ENCODE measurements at regions not wholly inside any gene's neighbourhood (a gene's known extent, or its start where the extent isn't known, plus 50 kb on each side); places are given as distances from the start of the nearest gene placed in this dataset.

- DNase-seq (ENCODE audit: low spot score) = no peak
Measured at GRCh38 chr10:44781131-44781530, 130.0 kb upstream of the TMEM72 start.

GRCh38 chr10:44786286-44786850, 124.8 kb upstream of the TMEM72 start:
- no peak for DNase-seq (ENCODE audit: low spot score)

GRCh38 chr10:44787480-44788075, 123.6 kb upstream of the TMEM72 start:
- DNase-seq (ENCODE audit: low spot score) = no peak

- no peak for DNase-seq (ENCODE audit: low spot score)
Measured at GRCh38 chr10:44788147-44789129, 122.7 kb upstream of the TMEM72 start.

- DNase-seq (ENCODE audit: low spot score) = no peak
Measured at GRCh38 chr10:44792119-44792775, 118.9 kb upstream of the TMEM72 start.

GRCh38 chr10:44799966-44800365, 111.2 kb upstream of the TMEM72 start:
- no peak for DNase-seq (ENCODE audit: low spot score)

GRCh38 chr10:44801383-44802327, 109.5 kb upstream of the TMEM72 start:
- DNase-seq (ENCODE audit: low spot score) = peak; percentile 37

GRCh38 chr10:44803862-44804261, 107.3 kb upstream of the TMEM72 start:
- no peak for DNase-seq (ENCODE audit: low spot score)

GRCh38 chr10:44804661-44805060, 106.5 kb upstream of the TMEM72 start:
- no peak for DNase-seq (ENCODE audit: low spot score)

GRCh38 chr10:44805466-44806210, 105.5 kb upstream of the TMEM72 start:
- DNase-seq (ENCODE audit: low spot score) = no peak

GRCh38 chr10:44806950-44807349, 104.2 kb upstream of the TMEM72 start:
- DNase-seq (ENCODE audit: low spot score) = no peak

GRCh38 chr10:44807451-44807850, 103.7 kb upstream of the TMEM72 start:
- no peak for DNase-seq (ENCODE audit: low spot score)

- DNase-seq (ENCODE audit: low spot score) = peak; percentile 79
Measured at GRCh38 chr10:44809647-44810046, 101.5 kb upstream of the TMEM72 start.

GRCh38 chr10:44811072-44811471, 100.1 kb upstream of the TMEM72 start:
- no peak for DNase-seq (ENCODE audit: low spot score)

- DNase-seq (ENCODE audit: low spot score) = no peak
Measured at GRCh38 chr10:44813201-44813600, 97.9 kb upstream of the TMEM72 start.

- no peak for DNase-seq (ENCODE audit: low spot score)
Measured at GRCh38 chr10:44814929-44815328, 96.2 kb upstream of the TMEM72 start.

GRCh38 chr10:44818041-44818649, 93.0 kb upstream of the TMEM72 start:
- no peak for DNase-seq (ENCODE audit: low spot score)

- no peak for DNase-seq (ENCODE audit: low spot score)
Measured at GRCh38 chr10:44818701-44819127, 92.4 kb upstream of the TMEM72 start.

- DNase-seq (ENCODE audit: low spot score) = no peak
Measured at GRCh38 chr10:44820094-44820493, 91.0 kb upstream of the TMEM72 start.

- DNase-seq (ENCODE audit: low spot score) = no peak
Measured at GRCh38 chr10:44821290-44821689, 89.8 kb upstream of the TMEM72 start.
